Vagina (tissue), 2 donors: ENCODE measurements at regions not wholly inside any gene's neighbourhood (a gene's known extent, or its start where the extent isn't known, plus 50 kb on each side); places are given as distances from the start of the nearest gene placed in this dataset.

Experiments
- DNase-seq, 2 donors: peaks; one replicate each; pipeline ENCODE4 v3.0.0-alpha.2; 2017; ENCODE audit errors: extremely low spot score in 2 of 2
- H3K27ac ChIP-seq: fragments of 200-600 bp; sonication (generic); one replicate; pipeline ENCODE4 v1.5.1; 2019
- H3K27me3 ChIP-seq: fragments of 200-600 bp; sonication (generic); one replicate; pipeline ENCODE4 v1.5.1; 2019
- H3K36me3 ChIP-seq, 2 donors: fragments of 200-600 bp; sonication (generic); one replicate each; pipeline ENCODE4 v1.5.1; 2017 to 2019
- H3K4me1 ChIP-seq: fragments of 200-600 bp; sonication (generic); one replicate; pipeline ENCODE4 v1.5.1; 2019
- H3K4me3 ChIP-seq, 2 donors: fragments of 200-600 bp; sonication (generic); 1 replicate in 1 of 2; 2 replicates in 1 of 2; pipeline ENCODE4 v1.5.1; 2016 to 2019
- H3K9me3 ChIP-seq: fragments of 200-600 bp; sonication (generic); one replicate; pipeline ENCODE4 v1.5.1; 2019
- CTCF ChIP-seq, 3 experiments: fragments of 450-650 bp in 2 of 3; fragments of 200-600 bp in 1 of 3; sonication (generic) in 1 of 3; IDR thresholded peaks; one replicate each; pipeline ENCODE4 v1.5.1; 2017 to 2019; ENCODE audit warnings: antibody characterized with exemption in 3 of 3, mild to moderate bottlenecking in 2 of 3, moderate library complexity in 2 of 3
- POLR2A ChIP-seq, 2 donors: fragments of 450-650 bp; IDR thresholded peaks; one replicate each; pipeline ENCODE4 v1.6.1; 2017; ENCODE audit warnings: antibody characterized with exemption in 2 of 2, mild to moderate bottlenecking in 2 of 2, moderate library complexity in 2 of 2
- POLR2AphosphoS5 ChIP-seq, 2 donors: sonication (generic); formaldehyde crosslinking; IDR thresholded peaks; one replicate each; pipeline ENCODE4 v1.9.0; 2017; ENCODE audit warnings: antibody characterized with exemption in 2 of 2, mild to moderate bottlenecking in 2 of 2, low read depth in 1 of 2; ENCODE audit not compliant: insufficient read depth in 1 of 2
- intact Hi-C: fragments of 100-400 bp; cut with DNase I; formaldehyde crosslinking; loops from one replicate; pipeline ENCODE4 v1.15.1; 2023

GRCh38 chr2:58919316-58919715, 678.2 kb upstream of the FANCL start:
- no peaks in the 10 kb centered on the region for H3K27me3 ChIP-seq
- no peak overlapping the region for H3K4me3 ChIP-seq
- intact Hi-C loops, result no loop called here
- no peak for TF ChIP-seq POLR2AphosphoS5 (IDR thresholded peaks at IDR 0.05; ENCODE audit: insufficient read depth in 1 of 2, low read depth in 1 of 2)
- no peak for TF ChIP-seq POLR2A (IDR thresholded peaks at IDR 0.05)
- no peak for TF ChIP-seq CTCF (IDR thresholded peaks at IDR 0.05)
- H3K27ac ChIP-seq, result no peak overlapping the region
- no peaks in the 10 kb centered on the region for H3K4me1 ChIP-seq
- H3K36me3 ChIP-seq, result no peaks in the 10 kb centered on the region
- no peak for DNase-seq
- H3K9me3 ChIP-seq, result no peaks in the 10 kb centered on the region

- intact Hi-C loops, result no loop called here
- no peak overlapping the region for H3K4me3 ChIP-seq
- TF ChIP-seq CTCF (IDR thresholded peaks at IDR 0.05) (no peak), POLR2AphosphoS5 (IDR thresholded peaks at IDR 0.05; ENCODE audit: insufficient read depth in 1 of 2, low read depth in 1 of 2) (no peak)
Observed at GRCh38 chr2:58918141-58918540, 677.0 kb upstream of the FANCL start.

GRCh38 chr2:58917596-58917995, 676.5 kb upstream of the FANCL start:
- no peak overlapping the region for H3K27ac ChIP-seq
- H3K27me3 ChIP-seq, result no peaks in the 10 kb centered on the region
- H3K9me3 ChIP-seq, result no peaks in the 10 kb centered on the region
- H3K4me3 ChIP-seq, result no peak overlapping the region
- no peak for TF ChIP-seq POLR2A (IDR thresholded peaks at IDR 0.05)
- no peak for TF ChIP-seq CTCF (IDR thresholded peaks at IDR 0.05)
- no peak for TF ChIP-seq POLR2AphosphoS5 (IDR thresholded peaks at IDR 0.05; ENCODE audit: insufficient read depth in 1 of 2, low read depth in 1 of 2)
- no peaks in the 10 kb centered on the region for H3K4me1 ChIP-seq
- intact Hi-C loops, result no loop called here
- no peak for DNase-seq
- no peaks in the 10 kb centered on the region for H3K36me3 ChIP-seq

More at GRCh38 chr2:58918141-58918540, 677.0 kb upstream of the FANCL start:
- Histone ChIP-seq H3K36me3 (no peaks in the 10 kb centered on the region), H3K27me3 (no peaks in the 10 kb centered on the region), H3K4me1 (no peaks in the 10 kb centered on the region), H3K9me3 (no peaks in the 10 kb centered on the region), H3K27ac (no peak overlapping the region)
- DNase-seq, result no peak

- Histone ChIP-seq H3K27ac (no peak overlapping the region), H3K27me3 (no peaks in the 10 kb centered on the region), H3K9me3 (no peaks in the 10 kb centered on the region), H3K36me3 (no peaks in the 10 kb centered on the region), H3K4me1 (no peaks in the 10 kb centered on the region), H3K4me3 (no peak overlapping the region)
- TF ChIP-seq POLR2A (IDR thresholded peaks at IDR 0.05) (no peak), CTCF (IDR thresholded peaks at IDR 0.05) (no peak), POLR2AphosphoS5 (IDR thresholded peaks at IDR 0.05; ENCODE audit: insufficient read depth in 1 of 2, low read depth in 1 of 2) (no peak)
- intact Hi-C loops, result no loop called here
- DNase-seq, result no peak
Observed at GRCh38 chr2:58916063-58916462, 674.9 kb upstream of the FANCL start.

GRCh38 chr2:58914733-58915505, 673.8 kb upstream of the FANCL start:
- intact Hi-C loops, result no loop called here
- no peak overlapping the region for H3K4me3 ChIP-seq

More at GRCh38 chr2:58914733-58915505, 673.8 kb upstream of the FANCL start:
- TF ChIP-seq POLR2A (IDR thresholded peaks at IDR 0.05), result no peak
- TF ChIP-seq CTCF (IDR thresholded peaks at IDR 0.05), result no peak
- no peak for TF ChIP-seq POLR2AphosphoS5 (IDR thresholded peaks at IDR 0.05; ENCODE audit: insufficient read depth in 1 of 2, low read depth in 1 of 2)
- H3K27me3 ChIP-seq, result no peaks in the 10 kb centered on the region
- H3K4me1 ChIP-seq, result no peaks in the 10 kb centered on the region
- no peak overlapping the region for H3K27ac ChIP-seq
- no peaks in the 10 kb centered on the region for H3K9me3 ChIP-seq
- H3K36me3 ChIP-seq, result no peaks in the 10 kb centered on the region
- DNase-seq, result no peak
